Uterus (tissue), 3 donors: ENCODE measurements at regions not wholly inside any gene's neighbourhood (a gene's known extent, or its start where the extent isn't known, plus 50 kb on each side); places are given as distances from the start of the nearest gene placed in this dataset.

ENCODE experiments used
- DNase-seq, 2 donors: peaks; one replicate each; pipeline ENCODE4 v3.0.0-alpha.2; 2019 to 2020
- H3K27ac ChIP-seq, 2 donors: fragments of 200-600 bp; sonication (generic); 1 replicate in 1 of 2; 2 replicates in 1 of 2; pipeline ENCODE4 v1.5.1; 2016 to 2018
- H3K27me3 ChIP-seq, 2 donors: fragments of 200-600 bp; sonication (generic); one replicate each; pipeline ENCODE4 v1.5.1; 2018 to 2019; ENCODE audit warnings: control low read depth in 1 of 2
- H3K36me3 ChIP-seq, 2 donors: fragments of 200-600 bp; sonication (generic); one replicate each; pipeline ENCODE4 v1.5.1; 2019; ENCODE audit warnings: control low read depth in 1 of 2
- H3K4me1 ChIP-seq, 2 donors: fragments of 200-600 bp; sonication (generic); one replicate each; pipeline ENCODE4 v1.5.1; 2018 to 2019; ENCODE audit warnings: control low read depth in 1 of 2
- H3K4me3 ChIP-seq, 2 donors: fragments of 200-600 bp; sonication (generic); 1 replicate in 1 of 2; 2 replicates in 1 of 2; pipeline ENCODE4 v1.5.1; 2018 to 2019; ENCODE audit warnings: mild to moderate bottlenecking in 1 of 2
- H3K9me3 ChIP-seq, 2 donors: fragments of 200-600 bp; sonication (generic); one replicate each; pipeline ENCODE4 v1.5.1; 2019; ENCODE audit warnings: control low read depth in 1 of 2
- POLR2A ChIP-seq, 2 donors: fragments of 450-650 bp; IDR thresholded peaks; one replicate each; pipeline ENCODE4 v1.6.1; 2016; ENCODE audit warnings: antibody characterized with exemption in 2 of 2, mild to moderate bottlenecking in 1 of 2, moderate library complexity in 1 of 2
- intact Hi-C: fragments of 100-400 bp; cut with DNase I; formaldehyde crosslinking; loops from one replicate; pipeline ENCODE4 v1.15.1; 2023; ENCODE audit warnings: low total_unique reads
- TF ChIP-seq, protein P1 (sequence below), 4 experiments: fragments of 200-600 bp in 2 of 4; fragments of 450-650 bp in 2 of 4; sonication (generic) in 2 of 4; IDR thresholded peaks; one replicate each; pipeline ENCODE4 v1.5.1; 2016 to 2019; ENCODE audit warnings: antibody characterized with exemption in 4 of 4, mild to moderate bottlenecking in 2 of 4, moderate library complexity in 1 of 4
- donor health status: DM: yes; HTN: yes; CAD: no.

DNA sequence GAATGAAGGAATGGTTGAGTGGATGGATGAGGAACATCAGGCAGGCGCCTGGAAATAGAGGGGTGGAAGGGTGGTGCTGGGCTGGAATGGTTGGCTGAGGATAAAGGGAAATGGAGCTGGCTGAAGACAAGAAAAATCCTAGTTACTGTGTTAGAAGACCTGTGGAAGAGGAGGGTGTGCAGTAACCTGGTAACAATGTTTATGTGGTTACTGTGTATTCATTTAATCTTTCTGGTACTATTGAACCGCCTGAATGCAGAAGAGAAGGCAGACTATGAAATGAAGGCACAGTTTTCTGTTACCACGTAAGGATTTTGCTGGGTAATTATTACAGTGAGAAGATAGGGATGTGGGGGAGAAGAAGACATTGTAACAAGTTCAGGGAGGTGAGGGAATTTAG, 110.3 kb upstream of the MGAT5 start:
- Histone ChIP-seq H3K36me3 (no peaks in the 10 kb centered on the region), H3K9me3 (no peaks in the 10 kb centered on the region), H3K27ac (no peak overlapping the region), H3K27me3 (no peaks in the 10 kb centered on the region), H3K4me1 (no peaks in the 10 kb centered on the region), H3K4me3 (no peak overlapping the region)
- TF ChIP-seq, protein P1, sequence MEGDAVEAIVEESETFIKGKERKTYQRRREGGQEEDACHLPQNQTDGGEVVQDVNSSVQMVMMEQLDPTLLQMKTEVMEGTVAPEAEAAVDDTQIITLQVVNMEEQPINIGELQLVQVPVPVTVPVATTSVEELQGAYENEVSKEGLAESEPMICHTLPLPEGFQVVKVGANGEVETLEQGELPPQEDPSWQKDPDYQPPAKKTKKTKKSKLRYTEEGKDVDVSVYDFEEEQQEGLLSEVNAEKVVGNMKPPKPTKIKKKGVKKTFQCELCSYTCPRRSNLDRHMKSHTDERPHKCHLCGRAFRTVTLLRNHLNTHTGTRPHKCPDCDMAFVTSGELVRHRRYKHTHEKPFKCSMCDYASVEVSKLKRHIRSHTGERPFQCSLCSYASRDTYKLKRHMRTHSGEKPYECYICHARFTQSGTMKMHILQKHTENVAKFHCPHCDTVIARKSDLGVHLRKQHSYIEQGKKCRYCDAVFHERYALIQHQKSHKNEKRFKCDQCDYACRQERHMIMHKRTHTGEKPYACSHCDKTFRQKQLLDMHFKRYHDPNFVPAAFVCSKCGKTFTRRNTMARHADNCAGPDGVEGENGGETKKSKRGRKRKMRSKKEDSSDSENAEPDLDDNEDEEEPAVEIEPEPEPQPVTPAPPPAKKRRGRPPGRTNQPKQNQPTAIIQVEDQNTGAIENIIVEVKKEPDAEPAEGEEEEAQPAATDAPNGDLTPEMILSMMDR (IDR thresholded peaks at IDR 0.05), result no peak
- TF ChIP-seq POLR2A (IDR thresholded peaks at IDR 0.05), result no peak
- no peak for DNase-seq
- intact Hi-C loops, result no loop called here

DNA sequence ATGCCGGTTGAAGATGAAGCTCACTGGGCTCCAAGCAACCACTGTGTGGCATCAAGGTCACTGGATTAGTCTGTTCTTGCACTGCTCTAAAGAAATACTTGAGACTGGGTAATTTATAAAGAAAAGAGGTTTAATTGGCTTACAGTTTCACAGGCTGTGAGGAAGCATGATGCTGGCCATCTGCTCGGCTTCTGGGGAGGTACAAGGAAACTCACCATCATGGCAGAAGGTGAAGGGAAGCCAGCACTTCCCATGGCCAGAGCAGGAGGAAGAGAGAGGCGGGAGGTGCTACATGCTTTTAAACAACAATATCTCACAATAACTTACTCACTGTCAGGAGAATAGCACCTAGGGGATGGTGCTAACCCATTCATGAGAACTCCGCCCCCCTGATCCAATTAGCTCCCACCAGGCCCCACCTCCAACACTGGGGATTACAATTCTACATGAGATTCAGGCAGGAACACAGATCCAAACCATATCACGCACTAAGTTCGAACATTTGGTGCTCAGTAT, 109.7 kb upstream of the MGAT5 start:
- TF ChIP-seq POLR2A (IDR thresholded peaks at IDR 0.05), result no peak
- TF ChIP-seq, protein P1 (IDR thresholded peaks at IDR 0.05), result no peak
- no peak for DNase-seq
- no peaks in the 10 kb centered on the region for H3K27me3 ChIP-seq
- no peaks in the 10 kb centered on the region for H3K9me3 ChIP-seq
- H3K4me3 ChIP-seq, result no peak overlapping the region
- H3K27ac ChIP-seq, result no peak overlapping the region
- H3K36me3 ChIP-seq, result no peaks in the 10 kb centered on the region
- intact Hi-C loops, result no loop called here
- no peaks in the 10 kb centered on the region for H3K4me1 ChIP-seq

DNA sequence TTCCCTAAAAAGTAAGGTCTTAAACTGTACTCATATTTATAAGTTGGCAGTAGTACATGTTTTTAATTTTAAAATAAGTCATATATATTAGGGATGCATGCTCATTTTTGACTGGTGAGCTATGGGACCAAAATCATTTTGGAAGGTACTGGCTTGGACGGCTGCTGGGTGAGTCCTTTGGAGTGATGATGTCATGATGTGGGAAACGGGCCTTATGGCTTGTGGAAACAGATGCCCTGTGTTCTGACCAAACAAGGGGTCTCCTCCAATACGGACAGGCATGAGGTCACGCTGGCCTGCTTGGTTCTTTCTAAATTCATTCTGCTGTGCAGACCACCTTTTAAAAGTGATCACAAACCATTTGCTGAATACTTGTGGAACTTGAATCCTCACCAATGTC, 109.2 kb upstream of the MGAT5 start:
- DNase-seq, result no peak
- Histone ChIP-seq H3K4me1 (no peaks in the 10 kb centered on the region), H3K36me3 (no peaks in the 10 kb centered on the region), H3K27ac (no peak overlapping the region), H3K27me3 (no peaks in the 10 kb centered on the region), H3K4me3 (no peak overlapping the region), H3K9me3 (no peaks in the 10 kb centered on the region)
- intact Hi-C loops, result no loop called here
- TF ChIP-seq, protein P1 (IDR thresholded peaks at IDR 0.05), result no peak
- no peak for TF ChIP-seq POLR2A (IDR thresholded peaks at IDR 0.05)

DNA sequence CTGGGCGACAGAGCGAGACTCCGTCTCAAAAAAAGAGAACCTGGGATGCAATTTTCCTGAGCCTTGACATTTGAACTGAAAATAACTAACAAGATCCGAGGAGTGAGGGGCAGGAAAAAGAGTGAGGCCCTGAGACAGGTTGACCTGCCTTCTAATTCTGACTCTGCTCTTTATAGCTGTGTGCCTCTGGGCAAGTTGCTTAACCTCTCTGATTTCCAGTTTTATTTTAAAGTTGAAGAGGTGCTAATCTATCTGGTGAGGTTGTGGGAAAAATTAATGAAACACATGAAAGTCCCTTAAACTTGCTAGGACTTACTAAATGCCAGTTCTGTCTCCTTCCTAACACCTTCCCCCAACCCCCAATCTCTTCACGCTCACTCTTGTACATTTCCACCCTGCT, 108.4 kb upstream of the MGAT5 start:
- intact Hi-C loops, result no loop called here
- H3K36me3 ChIP-seq, result no peaks in the 10 kb centered on the region
- no peaks in the 10 kb centered on the region for H3K4me1 ChIP-seq
- H3K9me3 ChIP-seq, result no peaks in the 10 kb centered on the region
- H3K4me3 ChIP-seq, result no peak overlapping the region
- TF ChIP-seq, protein P1 (IDR thresholded peaks at IDR 0.05), result no peak
- no peak for TF ChIP-seq POLR2A (IDR thresholded peaks at IDR 0.05)
- DNase-seq, result no peak
- no peak overlapping the region for H3K27ac ChIP-seq
- no peaks in the 10 kb centered on the region for H3K27me3 ChIP-seq

DNA sequence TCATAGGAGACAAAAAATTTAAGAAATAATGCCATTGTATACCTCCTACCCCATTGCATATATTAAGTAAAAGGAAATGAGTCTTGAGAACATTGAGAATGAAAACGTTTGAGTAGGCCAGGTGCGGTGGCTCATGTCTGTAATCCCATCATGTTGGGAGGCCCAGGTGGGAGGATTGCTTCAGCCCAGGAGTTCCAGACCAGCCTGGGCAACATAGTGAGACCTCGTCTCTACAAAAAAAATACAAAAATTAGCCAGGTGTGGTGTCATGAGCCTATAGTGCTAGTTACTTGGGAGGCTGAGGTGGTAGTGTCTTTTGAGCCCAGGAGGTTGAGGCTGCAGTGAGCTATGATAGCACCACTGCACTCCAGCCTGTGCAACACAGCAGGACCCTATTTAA, 107.7 kb upstream of the MGAT5 start:
- H3K4me1 ChIP-seq, result no peaks in the 10 kb centered on the region
- TF ChIP-seq POLR2A (IDR thresholded peaks at IDR 0.05), result no peak
- TF ChIP-seq, protein P1 (IDR thresholded peaks at IDR 0.05), result no peak
- no peaks in the 10 kb centered on the region for H3K9me3 ChIP-seq
- no peaks in the 10 kb centered on the region for H3K27me3 ChIP-seq
- no peaks in the 10 kb centered on the region for H3K36me3 ChIP-seq
- H3K4me3 ChIP-seq, result no peak overlapping the region
- no peak for DNase-seq
- no peak overlapping the region for H3K27ac ChIP-seq
- intact Hi-C loops, result no loop called here
